OCI-LY3 (cell line): ENCODE measurements at regions not wholly inside any gene's neighbourhood (a gene's known extent, or its start where the extent isn't known, plus 50 kb on each side); places are given as distances from the start of the nearest gene placed in this dataset.

Source experiments
- H2AFZ ChIP-seq: fragments of 200-600, 300-600 bp; shearing (Covaris generic); 2 replicates; pipeline ENCODE4 v1.6.0; 2014; ENCODE audit warnings: antibody characterized with exemption, low read depth, low read length
- H3K27ac ChIP-seq: fragments of 200-600, 300-600 bp; sonication (generic); 2 replicates; pipeline ENCODE4 v1.5.1; 2014; ENCODE audit warnings: mild to moderate bottlenecking, low read length, moderate library complexity, mixed read lengths
- H3K27me3 ChIP-seq: fragments of 200-600, 300-600 bp; sonication (generic); 2 replicates; pipeline ENCODE4 v1.6.1; 2014; ENCODE audit warnings: low read depth, low read length, mixed read lengths
- H3K36me3 ChIP-seq: fragments of 200-600, 300-600 bp; sonication (generic); replicated peaks from 2 replicates; pipeline ENCODE3; 2014; ENCODE audit warnings: low read depth, low read length, mixed read lengths
- H3K4me1 ChIP-seq: fragments of 300-600, 200-600 bp; sonication (generic); 2 replicates; pipeline ENCODE4 v1.6.1; 2014; ENCODE audit warnings: low read length, mixed read lengths
- H3K4me2 ChIP-seq: fragments of 200-600, 300-600 bp; sonication (generic); 2 replicates; pipeline ENCODE4 v1.6.1; 2014; ENCODE audit warnings: low read length, mixed read lengths
- H3K4me3 ChIP-seq: fragments of 300-600, 200-600 bp; sonication (generic); 2 replicates; pipeline ENCODE4 v1.5.1; 2014; ENCODE audit warnings: antibody characterized with exemption, mild to moderate bottlenecking, low read length, moderate library complexity
- H3K79me2 ChIP-seq: fragments of 300-600, 200-600 bp; shearing (Covaris generic); 2 replicates; pipeline ENCODE4 v1.6.1; 2014; ENCODE audit warnings: mild to moderate bottlenecking, low read length, mixed read lengths
- H3K9ac ChIP-seq: fragments of 300-600, 200-600 bp; shearing (Covaris generic); 2 replicates; pipeline ENCODE4 v1.6.0; 2014; ENCODE audit warnings: mild to moderate bottlenecking, low read length, moderate library complexity
- H3K9me3 ChIP-seq: fragments of 200-600, 300-600 bp; shearing (Covaris generic); 2 replicates; pipeline ENCODE4 v1.6.1; 2014; ENCODE audit warnings: low read length, mixed read lengths; ENCODE audit not compliant: insufficient read depth
- H4K20me1 ChIP-seq: fragments of 200-600, 300-600 bp; sonication (generic); 2 replicates; pipeline ENCODE4 v1.6.1; 2016; ENCODE audit warnings: low read length, mixed read lengths; ENCODE audit not compliant: insufficient read depth
- CTCF ChIP-seq: fragments of 200-600, 300-600 bp; sonication (generic); IDR thresholded peaks from 2 replicates; pipeline ENCODE4 v1.5.1; 2014; ENCODE audit warnings: antibody characterized with exemption, low read length, low read depth
- EZH2phosphoT487 ChIP-seq: fragments of 200-600 bp; shearing (Covaris generic); IDR thresholded peaks from 2 replicates; pipeline ENCODE4 v1.6.1; 2018; ENCODE audit warnings: antibody characterized with exemption, mixed run types, low read depth

- Histone ChIP-seq H3K4me3 (peak overlapping the region; percentile 71; the same call in 1 of the 2 replicates), H3K9ac (peak overlapping the region; percentile 61; the same call in 1 of the 2 replicates), H4K20me1 (no peaks in the 10 kb centered on the region), H2AFZ (no peak overlapping the region), H3K9me3 (no peaks in the 10 kb centered on the region), H3K36me3 (peaks cover 3% of the 10 kb centered on the region), H3K27ac (no peak overlapping the region), H3K27me3 (peaks cover 5% of the 10 kb centered on the region), H3K79me2 (no peaks in the 10 kb centered on the region), H3K4me1 (peaks cover 68% of the 10 kb centered on the region), H3K4me2 (peak overlapping the region; percentile 80)
- TF ChIP-seq CTCF (no peak), EZH2phosphoT487 (no peak)
These were observed 123.6 kb upstream of the SMAD3 start for GRCh38 chr15:66941791-66942190.

DNA sequence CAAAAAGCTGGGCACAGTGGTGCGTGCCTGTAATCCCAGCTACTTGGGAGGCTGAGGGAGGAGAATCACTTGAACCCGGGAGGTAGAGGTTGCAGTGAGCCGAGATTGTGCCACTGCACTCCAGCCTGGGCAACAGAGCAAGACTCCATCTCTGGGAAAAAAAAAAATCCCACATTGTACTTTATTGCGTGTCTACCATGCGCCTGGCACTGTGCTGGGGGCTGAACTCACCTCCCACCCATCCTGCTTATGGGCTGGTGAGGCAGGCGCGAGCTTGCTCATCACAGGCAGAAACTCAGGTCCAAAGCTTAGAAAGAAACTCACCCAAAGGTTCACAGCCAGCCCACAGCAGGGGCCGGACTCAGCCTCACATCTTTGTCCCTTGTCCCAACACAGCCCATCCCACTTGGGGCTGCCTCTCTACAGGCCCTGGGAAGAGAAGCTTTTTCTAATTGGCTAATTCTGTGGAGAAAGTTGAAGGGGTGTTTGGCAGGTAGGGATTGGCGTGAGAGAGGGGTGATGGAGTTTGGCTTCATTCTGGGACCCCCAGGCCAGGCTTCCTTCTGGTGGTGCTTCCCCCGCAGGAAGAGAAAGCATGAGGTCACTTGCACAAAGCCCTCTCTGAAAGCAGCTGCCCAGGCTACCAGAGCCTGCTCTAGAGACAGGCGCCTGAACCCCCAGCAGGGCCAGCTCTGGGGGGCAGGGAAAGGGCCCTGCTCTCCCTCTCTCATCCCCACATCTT is 122.6 kb upstream of the SMAD3 start:
- Histone ChIP-seq H3K4me2 (peak overlapping the region; percentile 67), H3K4me3 (peak overlapping the region; percentile 8; the same call in 1 of the 2 replicates), H3K79me2 (no peaks in the 10 kb centered on the region), H4K20me1 (no peaks in the 10 kb centered on the region), H3K27ac (no peak overlapping the region), H2AFZ (no peak overlapping the region), H3K9ac (peak overlapping the region; percentile 3; the same call in 1 of the 2 replicates), H3K4me1 (peaks cover 68% of the 10 kb centered on the region), H3K36me3 (peaks cover 3% of the 10 kb centered on the region), H3K27me3 (peaks cover 5% of the 10 kb centered on the region), H3K9me3 (no peaks in the 10 kb centered on the region)
- TF ChIP-seq EZH2phosphoT487 = no peak
- TF ChIP-seq CTCF = no peak

- H3K4me3 ChIP-seq = peak overlapping the region; percentile 37
- peaks cover 3% of the 10 kb centered on the region for H3K36me3 ChIP-seq
- H3K4me1 ChIP-seq = peaks cover 68% of the 10 kb centered on the region
- peak overlapping the region; percentile 3; the same call in 1 of the 2 replicates for H3K9ac ChIP-seq
- H3K4me2 ChIP-seq = peak overlapping the region; percentile 67
- H3K79me2 ChIP-seq = no peaks in the 10 kb centered on the region
- H2AFZ ChIP-seq = peak overlapping the region; percentile 47; the same call in 1 of the 2 replicates
- no peaks in the 10 kb centered on the region for H4K20me1 ChIP-seq
- TF ChIP-seq EZH2phosphoT487 = no peak
- TF ChIP-seq CTCF = peak; percentile 78
- no peaks in the 10 kb centered on the region for H3K9me3 ChIP-seq
- peaks cover 5% of the 10 kb centered on the region for H3K27me3 ChIP-seq
- no peak overlapping the region for H3K27ac ChIP-seq
These were observed 121.8 kb upstream of the SMAD3 start for GRCh38 chr15:66943456-66944095.

DNA sequence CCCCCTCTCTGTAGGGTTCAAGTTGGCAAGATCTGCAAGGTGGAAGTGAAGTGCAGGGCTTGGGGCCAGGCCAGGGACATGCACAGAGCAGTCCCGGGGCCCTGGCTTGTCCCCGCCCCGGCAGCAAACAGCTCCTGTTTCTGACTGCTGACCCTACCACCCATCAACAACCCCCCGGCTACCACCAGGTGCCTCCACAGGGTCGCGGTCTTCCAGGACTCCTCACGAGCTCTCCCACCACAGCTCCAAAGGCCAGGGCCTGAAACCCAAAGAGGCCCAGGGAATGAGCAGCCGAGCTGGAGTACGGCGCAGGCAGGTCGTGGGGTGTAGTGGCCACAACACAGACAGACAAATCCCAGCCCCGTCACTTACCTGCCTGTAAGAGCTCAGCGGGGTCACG is 121.3 kb upstream of the SMAD3 start:
- H3K36me3 ChIP-seq = no peaks in the 10 kb centered on the region
- no peak for TF ChIP-seq EZH2phosphoT487
- no peak for TF ChIP-seq CTCF
- H3K4me2 ChIP-seq = peak overlapping the region; percentile 67
- peaks cover 68% of the 10 kb centered on the region for H3K4me1 ChIP-seq
- H3K27me3 ChIP-seq = peaks cover 5% of the 10 kb centered on the region
- H2AFZ ChIP-seq = peak overlapping the region; percentile 47; the same call in 1 of the 2 replicates
- no peak overlapping the region; the same call in 1 of the 2 replicates for H3K9ac ChIP-seq
- no peaks in the 10 kb centered on the region for H3K79me2 ChIP-seq
- H4K20me1 ChIP-seq = no peaks in the 10 kb centered on the region
- H3K9me3 ChIP-seq = no peaks in the 10 kb centered on the region
- H3K27ac ChIP-seq = no peak overlapping the region
- peak overlapping the region; percentile 37 for H3K4me3 ChIP-seq
